ENCODE measurements at regions not wholly inside any gene's neighbourhood (a gene's known extent, or its start where the extent isn't known, plus 50 kb on each side); places are given as distances from the start of the nearest gene placed in this dataset.

DNA sequence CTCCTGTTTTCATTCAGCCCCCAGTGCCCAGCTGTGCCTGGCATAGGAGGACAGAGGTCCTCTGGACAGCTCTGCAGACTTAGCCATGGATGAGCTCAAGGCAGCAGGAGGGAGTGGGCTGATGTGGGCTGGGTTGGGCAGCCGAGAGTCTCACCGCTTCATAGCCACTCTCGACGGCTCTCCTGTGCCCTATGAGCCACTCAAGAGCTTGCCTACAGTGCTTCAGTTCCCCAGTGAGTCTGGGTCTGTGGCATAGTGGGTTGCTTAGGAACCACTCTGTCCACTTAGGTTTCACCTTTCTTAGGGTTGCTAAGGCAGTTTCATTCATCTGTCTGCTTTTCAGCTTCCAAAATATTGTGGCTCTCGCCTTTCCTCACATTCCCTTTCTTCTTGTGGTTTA is 296.8 kb downstream of the ICE1 start:
- TF ChIP-seq, protein P1, sequence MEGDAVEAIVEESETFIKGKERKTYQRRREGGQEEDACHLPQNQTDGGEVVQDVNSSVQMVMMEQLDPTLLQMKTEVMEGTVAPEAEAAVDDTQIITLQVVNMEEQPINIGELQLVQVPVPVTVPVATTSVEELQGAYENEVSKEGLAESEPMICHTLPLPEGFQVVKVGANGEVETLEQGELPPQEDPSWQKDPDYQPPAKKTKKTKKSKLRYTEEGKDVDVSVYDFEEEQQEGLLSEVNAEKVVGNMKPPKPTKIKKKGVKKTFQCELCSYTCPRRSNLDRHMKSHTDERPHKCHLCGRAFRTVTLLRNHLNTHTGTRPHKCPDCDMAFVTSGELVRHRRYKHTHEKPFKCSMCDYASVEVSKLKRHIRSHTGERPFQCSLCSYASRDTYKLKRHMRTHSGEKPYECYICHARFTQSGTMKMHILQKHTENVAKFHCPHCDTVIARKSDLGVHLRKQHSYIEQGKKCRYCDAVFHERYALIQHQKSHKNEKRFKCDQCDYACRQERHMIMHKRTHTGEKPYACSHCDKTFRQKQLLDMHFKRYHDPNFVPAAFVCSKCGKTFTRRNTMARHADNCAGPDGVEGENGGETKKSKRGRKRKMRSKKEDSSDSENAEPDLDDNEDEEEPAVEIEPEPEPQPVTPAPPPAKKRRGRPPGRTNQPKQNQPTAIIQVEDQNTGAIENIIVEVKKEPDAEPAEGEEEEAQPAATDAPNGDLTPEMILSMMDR (optimal IDR thresholded peaks at IDR 0.05 in 1 of 3, IDR thresholded peaks at IDR 0.05 in 1 of 3, conservative IDR thresholded peaks at IDR 0.05 in 1 of 3; ENCODE audit: extremely low read depth in 1 of 3, insufficient read depth in 2 of 3, low read length in 3 of 3): no peak
- no peak for TF ChIP-seq EZH2 (IDR thresholded peaks at IDR 0.05; ENCODE audit: low read length)
- Histone ChIP-seq H3K9me3 (ENCODE audit: control insufficient read depth, low read depth, low read length) (no peaks in the 10 kb centered on the region), H3K9me1 (ENCODE audit: control insufficient read depth, extremely low read depth, insufficient read depth, low read length) (no peaks in the 10 kb centered on the region), H4K20me1 (ENCODE audit: control insufficient read depth, extremely low read depth, insufficient read depth, low read length) (no peaks in the 10 kb centered on the region), H3K4me2 (ENCODE audit: control insufficient read depth, extremely low read depth, insufficient read depth, low read depth, low read length) (no peak overlapping the region), H3K4me3 (ENCODE audit: control insufficient read depth in 2 of 3, extremely low read depth in 1 of 3, insufficient read depth in 2 of 3, low read depth in 1 of 3, low read length in 3 of 3) (no peak overlapping the region), H3K36me3 (ENCODE audit: control insufficient read depth in 2 of 2, extremely low read depth in 1 of 2, insufficient read depth in 2 of 2, low read length in 2 of 2) (no peaks in the 10 kb centered on the region), H2AFZ (ENCODE audit: control insufficient read depth, low read length) (no peak overlapping the region), H3K9ac (ENCODE audit: control insufficient read depth, extremely low read depth, insufficient read depth, low read length) (no peak overlapping the region), H3K79me2 (ENCODE audit: control insufficient read depth, insufficient read depth, low read length) (no peaks in the 10 kb centered on the region), H3K27me3 (ENCODE audit: control insufficient read depth, extremely low read depth, insufficient read depth, low read length) (no peaks in the 10 kb centered on the region), H3K27ac (ENCODE audit: control insufficient read depth, insufficient read depth, low read length) (no peak overlapping the region), H3K4me1 (ENCODE audit: control insufficient read depth, extremely low read depth, insufficient read depth, low read length) (no peaks in the 10 kb centered on the region)
- no peak for FAIRE-seq
- no peak for DNase-seq (ENCODE audit: low read depth, low spot score)
- dilution Hi-C loops (cut with MboI; ENCODE audit: extremely low pct_ligation_motif_present, low sequenced_read_pairs): no loop called here

DNA sequence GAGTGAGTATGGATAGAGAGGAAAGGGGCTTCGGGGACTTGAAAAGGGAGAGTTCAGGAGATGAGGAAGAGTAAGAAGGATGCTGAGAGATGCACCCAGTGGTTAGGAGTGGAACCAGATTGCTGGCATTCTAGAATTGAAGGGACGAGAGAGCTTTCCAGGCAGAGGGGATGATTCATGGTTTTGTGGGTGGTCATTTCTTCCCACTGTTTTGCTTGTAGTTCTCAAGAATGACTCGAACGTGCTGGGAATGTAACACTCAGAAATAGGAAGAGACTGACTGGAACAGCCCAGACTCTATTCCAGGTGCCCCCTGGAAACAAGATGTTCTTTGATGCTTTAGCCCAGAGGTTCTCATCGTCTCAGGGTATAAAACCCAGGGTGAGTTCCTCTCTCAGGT is 294.2 kb downstream of the ICE1 start:
- H3K79me2 ChIP-seq (ENCODE audit: control insufficient read depth, insufficient read depth, low read length): no peaks in the 10 kb centered on the region
- no peak for DNase-seq (ENCODE audit: low read depth, low spot score)
- no peak overlapping the region for H3K9ac ChIP-seq (ENCODE audit: control insufficient read depth, extremely low read depth, insufficient read depth, low read length)
- no peak for TF ChIP-seq EZH2 (IDR thresholded peaks at IDR 0.05; ENCODE audit: low read length)
- TF ChIP-seq, protein P1 (optimal IDR thresholded peaks at IDR 0.05 in 1 of 3, IDR thresholded peaks at IDR 0.05 in 1 of 3, conservative IDR thresholded peaks at IDR 0.05 in 1 of 3; ENCODE audit: extremely low read depth in 1 of 3, insufficient read depth in 2 of 3, low read length in 3 of 3): no peak
- H3K27ac ChIP-seq (ENCODE audit: control insufficient read depth, insufficient read depth, low read length): no peak overlapping the region
- no peak overlapping the region for H3K4me2 ChIP-seq (ENCODE audit: control insufficient read depth, extremely low read depth, insufficient read depth, low read depth, low read length)
- no peak for FAIRE-seq
- H2AFZ ChIP-seq (ENCODE audit: control insufficient read depth, low read length): no peak overlapping the region
- no peaks in the 10 kb centered on the region for H3K27me3 ChIP-seq (ENCODE audit: control insufficient read depth, extremely low read depth, insufficient read depth, low read length)
- H3K36me3 ChIP-seq (ENCODE audit: control insufficient read depth in 2 of 2, extremely low read depth in 1 of 2, insufficient read depth in 2 of 2, low read length in 2 of 2): no peaks in the 10 kb centered on the region
- no peaks in the 10 kb centered on the region for H3K9me1 ChIP-seq (ENCODE audit: control insufficient read depth, extremely low read depth, insufficient read depth, low read length)
- dilution Hi-C loops (cut with MboI; ENCODE audit: extremely low pct_ligation_motif_present, low sequenced_read_pairs): no loop called here
- H3K9me3 ChIP-seq (ENCODE audit: control insufficient read depth, low read depth, low read length): no peaks in the 10 kb centered on the region
- H3K4me1 ChIP-seq (ENCODE audit: control insufficient read depth, extremely low read depth, insufficient read depth, low read length): no peaks in the 10 kb centered on the region
- no peaks in the 10 kb centered on the region for H4K20me1 ChIP-seq (ENCODE audit: control insufficient read depth, extremely low read depth, insufficient read depth, low read length)
- no peak overlapping the region for H3K4me3 ChIP-seq (ENCODE audit: control insufficient read depth in 2 of 3, extremely low read depth in 1 of 3, insufficient read depth in 2 of 3, low read depth in 1 of 3, low read length in 3 of 3)

All from keratinocyte (primary cell).